Activated effector memory CD4-positive, alpha-beta T cell treated with Interleukin-2 at 50 U/mL for 16 hours (primary cell): ENCODE measurements at regions not wholly inside any gene's neighbourhood (a gene's known extent, or its start where the extent isn't known, plus 50 kb on each side); places are given as distances from the start of the nearest gene placed in this dataset.
"Not testable (repeated sequence)": the region's sequence is repeated elsewhere in the genome, so short reads cannot be mapped to it uniquely, and the experiment has no call there.

ENCODE experiments used
- DNase-seq: peaks from one replicate; pipeline ENCODE4 v3.0.0-alpha.2; 2020

DNA sequence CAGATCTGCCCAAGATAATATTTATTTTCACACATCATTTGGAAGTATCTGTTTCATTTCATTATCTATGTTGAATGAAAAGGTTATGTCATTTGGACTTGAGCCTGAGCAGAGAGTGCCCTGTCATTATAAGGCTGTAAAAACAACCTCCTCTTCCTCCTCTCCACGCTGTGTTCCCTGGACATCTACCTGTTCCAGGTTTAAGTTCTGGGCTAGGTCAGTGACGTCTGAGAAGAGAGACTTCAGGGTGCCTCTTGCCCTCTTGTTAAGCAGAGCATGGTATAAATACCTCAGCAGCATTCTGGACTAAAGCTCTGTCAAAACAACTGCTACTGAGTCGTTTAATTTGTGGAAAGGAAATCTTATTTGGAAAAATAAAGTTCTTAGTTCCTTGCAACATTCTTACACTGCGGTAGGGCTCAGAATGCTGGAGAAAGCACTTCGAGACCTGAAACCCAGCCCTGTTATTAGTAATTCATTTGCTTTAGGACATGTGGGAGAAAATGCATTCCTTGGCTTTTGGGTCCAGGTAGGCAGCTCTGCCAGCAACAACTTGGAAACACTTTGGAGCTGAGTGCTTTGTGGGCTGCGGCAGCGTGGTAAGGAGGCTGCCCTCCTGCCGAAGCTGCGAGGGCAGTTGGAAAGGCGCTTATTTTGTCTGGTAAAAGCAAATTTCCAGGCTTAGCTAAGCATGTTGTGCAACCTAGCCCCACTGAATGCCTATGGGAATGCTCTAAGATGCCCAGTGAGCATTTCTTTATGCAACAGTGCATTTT, 91.8 kb upstream of the NEDD4L start:
- DNase-seq = no peak

DNA sequence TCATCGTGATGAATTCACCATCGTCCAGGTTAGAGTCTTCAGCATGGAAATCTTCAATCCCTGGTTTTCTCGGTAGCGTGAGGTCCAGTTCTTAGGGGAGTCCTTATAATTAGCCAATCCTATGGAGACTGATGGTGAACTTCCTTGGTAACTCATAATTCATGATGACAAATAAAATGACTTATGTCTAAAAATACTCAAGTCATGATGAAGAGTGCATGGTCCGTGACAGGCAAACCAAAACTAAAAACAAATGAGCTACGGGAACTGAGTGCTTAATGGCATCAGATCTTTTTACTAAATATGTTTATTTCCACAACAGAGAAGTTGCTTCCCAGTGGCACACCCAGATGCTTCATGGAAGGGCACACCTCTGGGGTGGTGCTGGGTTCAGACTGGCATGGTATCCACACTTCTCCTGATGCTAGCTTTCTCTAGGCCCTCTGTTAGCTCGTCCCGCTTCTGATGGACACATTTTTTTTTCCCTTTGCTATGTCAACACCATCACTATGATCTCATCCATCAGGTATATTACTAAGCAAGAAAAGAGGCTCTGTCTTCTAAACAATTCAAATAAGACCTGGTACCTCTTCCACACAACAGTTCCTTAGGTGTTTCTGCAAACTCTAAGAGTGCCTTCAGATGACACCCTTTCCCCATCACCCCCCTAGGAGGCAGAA, 92.8 kb upstream of the NEDD4L start:
- no peak for DNase-seq

DNA sequence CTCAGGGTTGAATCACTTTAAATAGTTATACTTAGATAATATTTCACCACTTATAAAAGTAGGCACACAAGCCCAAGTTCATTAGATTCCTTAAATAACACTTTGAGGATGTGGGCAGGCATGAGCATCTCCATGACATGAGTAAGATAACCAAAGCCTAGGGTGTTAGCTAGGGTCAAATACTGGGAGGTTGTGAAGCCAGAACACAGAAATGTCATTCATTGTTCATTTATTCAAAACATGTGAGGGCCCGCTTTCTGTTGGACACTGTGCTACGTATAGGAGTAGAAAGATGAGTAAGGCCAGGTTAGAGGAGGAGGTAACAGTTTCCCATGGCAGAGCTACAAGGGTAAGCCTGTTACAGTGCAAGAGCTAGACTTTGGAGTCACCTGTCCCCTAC, 93.5 kb upstream of the NEDD4L start:
- no peak for DNase-seq

DNA sequence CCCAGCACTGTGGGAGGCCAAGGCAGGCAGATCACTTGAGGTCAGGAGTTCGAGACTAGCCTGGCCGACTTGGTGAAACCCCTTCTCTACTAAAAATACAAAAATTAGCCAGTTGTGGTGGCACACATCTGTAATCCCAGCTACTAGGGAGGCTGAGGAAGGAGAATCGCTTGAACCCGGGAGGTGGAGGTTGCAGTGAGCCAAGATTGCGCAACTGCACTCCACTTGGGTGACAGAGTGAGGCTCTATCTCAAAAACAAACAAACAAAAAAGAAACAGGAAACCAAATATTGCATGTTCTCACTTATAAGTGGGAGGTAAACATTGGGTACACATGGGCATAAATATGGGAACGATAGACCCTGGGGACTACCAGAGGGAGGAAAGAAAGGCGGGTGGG, 94.7 kb upstream of the NEDD4L start:
- not testable (repeated sequence) for DNase-seq

DNA sequence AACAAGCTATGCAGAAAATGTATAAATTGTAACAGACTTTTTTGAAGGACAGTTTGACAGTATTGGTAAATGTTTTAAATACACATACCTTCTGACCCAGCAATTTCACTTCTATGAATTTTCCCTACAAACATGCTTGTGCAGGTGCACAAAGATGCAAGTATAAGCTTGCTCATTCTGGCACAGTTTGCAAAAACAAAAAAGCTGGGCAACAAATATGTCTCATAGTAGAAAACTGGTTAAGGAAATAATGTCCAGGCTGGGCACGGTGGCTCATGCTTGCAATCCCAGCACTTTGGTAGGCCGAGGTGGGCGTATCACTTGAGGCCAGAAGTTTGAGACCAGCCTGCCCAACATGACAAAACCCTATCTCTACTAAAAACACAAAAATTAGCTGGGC, 96.9 kb upstream of the NEDD4L start:
- DNase-seq = no peak

DNA sequence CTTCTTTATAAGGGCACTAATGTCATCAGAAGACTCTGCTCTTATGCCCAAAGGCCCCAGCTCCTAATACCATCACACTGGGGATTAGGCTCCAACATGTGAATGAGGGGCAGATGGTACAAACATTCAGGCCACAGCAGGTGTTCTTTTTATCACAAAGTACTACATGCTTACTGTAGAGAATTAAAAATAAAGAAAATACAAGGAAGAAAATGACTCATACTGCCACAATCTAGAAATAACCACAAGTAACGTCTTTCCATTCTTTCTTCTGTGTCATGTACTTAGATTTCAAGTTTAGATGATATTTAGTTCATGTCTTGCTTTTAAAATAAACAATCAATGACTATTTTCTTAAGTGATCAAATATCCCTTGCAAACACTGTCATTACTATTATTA, 100.3 kb upstream of the NEDD4L start:
- no peak for DNase-seq

DNA sequence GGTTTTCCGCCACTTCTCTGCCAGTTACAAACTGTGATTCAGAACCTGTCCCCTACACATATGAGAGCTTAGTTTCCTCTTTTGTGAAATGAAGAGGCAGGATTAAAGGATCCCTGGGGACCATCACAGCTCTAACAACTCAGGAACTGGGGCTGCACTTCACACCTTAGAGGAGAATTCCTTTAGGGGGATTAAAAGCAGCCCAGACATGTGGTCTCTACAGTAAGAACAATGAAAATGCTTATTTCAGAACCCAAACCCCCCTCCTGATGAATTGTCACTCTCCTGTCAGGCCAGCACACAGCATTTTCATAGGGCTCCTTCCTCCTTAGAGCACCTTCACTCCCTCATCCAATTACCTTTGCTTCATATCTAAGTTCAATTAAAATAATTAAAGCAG, 101.5 kb upstream of the NEDD4L start:
- DNase-seq = no peak

DNA sequence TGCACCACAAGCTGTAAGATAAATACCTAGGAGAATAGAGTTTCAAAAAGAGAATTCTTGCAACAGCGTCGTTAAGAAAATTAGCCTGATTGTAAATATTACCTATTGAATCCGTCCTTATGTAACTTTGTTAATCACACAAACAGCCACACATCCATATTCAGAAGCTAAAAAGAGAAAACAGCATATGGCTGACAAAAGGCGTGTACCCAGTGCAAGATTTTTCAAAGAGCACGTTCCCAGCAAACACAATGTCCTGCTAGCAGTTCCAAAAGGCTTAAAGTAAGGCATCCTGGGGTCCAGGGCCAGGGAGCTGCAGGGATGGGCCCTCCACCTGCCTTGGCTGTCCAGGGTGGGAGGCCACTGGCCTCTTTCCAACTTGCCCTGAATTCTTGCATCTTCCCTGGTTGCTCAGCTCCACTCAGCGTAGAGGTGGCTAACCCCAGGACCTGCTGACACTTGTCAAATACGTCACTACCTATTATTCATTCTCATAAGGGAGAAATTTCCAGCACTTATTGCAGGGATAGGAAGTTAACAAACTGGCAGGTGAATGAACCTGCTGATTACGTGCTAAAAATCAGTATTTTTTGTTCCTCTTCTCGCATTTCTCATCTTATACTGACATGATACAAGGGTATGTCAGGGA, 102.1 kb upstream of the NEDD4L start:
- DNase-seq = no peak

DNA sequence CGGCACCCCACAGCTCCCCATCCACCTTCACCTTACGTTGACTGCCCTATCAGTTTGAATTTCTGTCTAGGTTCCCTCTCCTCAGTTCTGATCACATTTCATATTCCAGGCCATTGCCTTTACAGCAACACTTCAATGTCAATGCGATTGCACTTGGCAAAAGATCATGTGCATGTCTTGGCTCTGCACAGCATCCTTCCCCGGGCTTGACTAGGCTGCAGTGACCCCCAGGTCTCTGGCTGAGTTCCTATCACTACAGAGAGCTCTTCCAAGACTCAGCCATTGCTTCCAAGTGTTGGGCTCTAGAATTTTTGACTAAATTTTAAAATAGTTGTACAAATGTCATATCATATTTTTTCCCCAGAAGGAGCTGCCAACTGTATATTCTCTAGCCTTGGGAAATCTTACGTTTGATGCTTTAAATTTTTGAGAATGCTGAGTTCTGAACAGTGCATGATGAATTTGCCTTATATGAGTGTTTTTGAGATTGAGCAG, 103.8 kb upstream of the NEDD4L start:
- no peak for DNase-seq

DNA sequence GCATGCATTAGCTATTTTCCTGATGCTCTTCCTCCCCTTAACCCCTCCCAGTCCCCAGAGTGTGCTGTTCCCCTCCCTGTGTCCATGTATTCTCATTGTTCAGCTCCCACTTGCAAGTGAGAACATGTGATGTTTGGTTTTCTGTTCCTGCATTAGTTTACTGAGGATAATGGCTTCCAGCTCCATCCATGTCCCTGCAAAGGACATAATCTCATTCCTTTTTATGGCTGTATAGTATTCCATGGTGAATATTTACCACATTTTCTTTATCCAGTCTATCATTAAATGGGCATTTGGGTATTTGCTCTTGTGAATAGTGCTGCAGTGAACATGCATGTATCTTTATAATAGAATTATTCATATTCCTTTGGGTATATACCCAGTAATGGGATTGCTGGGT, 109.7 kb upstream of the NEDD4L start:
- DNase-seq = not testable (repeated sequence)

DNA sequence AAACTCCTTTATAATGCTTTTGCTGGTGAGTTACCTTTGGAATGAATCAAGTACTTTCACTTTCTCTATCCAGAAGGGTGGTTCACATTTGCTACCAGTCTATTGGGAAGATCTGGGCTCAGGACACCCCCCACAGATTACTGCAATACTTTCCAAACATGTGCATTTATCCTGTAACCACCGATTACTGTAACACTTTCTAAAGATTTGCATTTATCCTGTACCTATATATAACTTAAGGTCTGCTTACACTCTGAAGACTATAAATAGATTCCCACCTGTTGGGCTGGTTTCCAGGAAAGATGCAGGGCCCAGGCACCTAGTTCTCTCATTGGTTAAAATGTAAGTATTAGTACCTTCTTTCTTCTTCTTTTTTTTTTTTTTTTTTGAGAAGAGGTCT, 113.0 kb upstream of the NEDD4L start:
- DNase-seq = no peak

DNA sequence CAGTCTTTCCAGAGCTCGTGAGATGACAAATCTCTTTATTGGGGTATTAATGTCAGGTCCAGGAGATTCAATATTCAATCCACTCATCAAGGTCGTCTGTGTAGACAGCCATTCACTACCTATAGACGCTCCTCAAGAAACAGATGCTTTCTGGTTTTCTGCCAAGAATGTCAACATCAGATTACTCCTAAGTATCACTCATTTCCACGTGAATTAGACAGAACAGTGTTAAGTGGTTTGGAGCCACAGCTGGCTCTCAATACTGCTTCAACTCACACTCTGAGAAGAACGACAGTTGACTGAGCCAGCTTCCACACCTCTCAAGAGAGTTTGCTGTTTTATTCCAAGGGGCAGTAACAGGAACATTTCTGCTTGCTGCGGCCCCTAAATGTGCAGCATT, 113.5 kb upstream of the NEDD4L start:
- DNase-seq = no peak

DNA sequence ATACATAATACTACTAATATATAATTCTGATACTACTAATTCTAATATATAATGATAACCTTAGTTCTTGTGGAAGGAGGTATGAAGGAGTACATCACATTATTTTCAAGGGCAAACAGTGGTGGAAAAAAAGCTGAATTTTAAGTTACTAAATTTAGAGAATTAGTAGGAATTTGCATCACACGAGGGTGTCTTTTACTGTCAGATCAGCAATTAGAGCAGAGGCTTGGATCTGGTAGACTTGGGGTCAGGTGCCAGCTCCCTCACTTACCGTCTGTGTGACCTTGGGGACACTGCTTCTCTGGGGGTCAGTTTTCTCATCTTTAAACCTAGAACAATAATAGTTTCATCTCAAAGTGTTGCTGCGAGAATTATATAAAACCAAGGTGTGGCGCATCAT, 114.1 kb upstream of the NEDD4L start:
- DNase-seq = no peak

DNA sequence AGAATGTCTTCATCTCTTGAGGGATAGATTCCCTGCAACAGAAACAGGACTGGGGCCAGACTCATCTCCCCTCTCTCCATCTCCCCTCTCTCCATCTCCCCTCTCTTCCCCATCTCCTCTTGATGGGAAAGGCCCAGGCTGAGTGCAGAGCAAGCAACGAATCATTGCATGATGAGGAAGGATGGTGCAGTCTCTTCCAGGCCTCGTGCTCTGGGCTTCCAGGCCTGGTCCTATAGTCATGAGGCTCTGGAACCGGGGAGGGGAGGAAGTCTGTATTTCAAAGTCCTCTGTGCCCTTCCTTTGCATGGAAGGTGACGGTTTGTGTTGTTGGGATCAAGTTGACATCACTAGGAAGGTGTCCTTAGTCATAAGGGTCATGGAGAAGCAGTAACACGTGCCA, 115.6 kb upstream of the NEDD4L start:
- DNase-seq = no peak

DNA sequence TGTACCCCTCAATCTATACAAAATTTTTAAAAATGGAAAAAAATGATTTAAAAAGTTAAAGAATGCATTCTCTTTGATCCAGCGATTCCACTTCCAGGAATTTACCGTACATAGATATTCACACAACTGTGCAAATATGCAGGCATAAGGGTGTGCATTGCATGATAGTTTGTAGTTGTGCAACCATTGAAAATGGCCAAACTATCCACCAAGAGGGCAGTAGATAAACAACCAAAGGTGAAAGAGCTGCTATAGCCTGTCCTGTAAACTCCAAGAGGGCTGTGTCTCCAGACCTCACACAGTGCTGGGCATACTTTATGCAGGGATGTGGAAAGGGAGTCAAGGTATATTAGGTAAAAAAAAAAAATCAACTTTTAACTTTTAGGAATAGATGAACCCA, 116.5 kb upstream of the NEDD4L start:
- no peak for DNase-seq

DNA sequence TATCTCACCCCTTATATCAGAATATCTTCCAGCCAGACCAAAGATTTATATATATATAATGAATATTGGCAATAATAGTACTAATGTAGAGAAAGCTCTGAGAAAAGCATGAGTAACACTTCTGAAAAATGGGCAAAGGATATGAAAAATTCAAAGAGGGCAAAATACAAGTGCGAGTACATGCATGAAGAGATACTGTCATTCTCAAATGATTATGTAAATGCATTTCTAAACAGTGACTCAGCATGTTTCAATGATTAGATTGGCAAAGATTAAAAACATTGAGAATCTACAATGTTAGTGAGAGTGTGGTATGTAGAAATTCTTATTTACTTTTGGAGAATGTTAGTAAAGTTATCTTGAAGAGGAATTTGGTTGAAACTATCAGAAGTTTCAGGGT, 118.3 kb upstream of the NEDD4L start:
- DNase-seq = no peak

DNA sequence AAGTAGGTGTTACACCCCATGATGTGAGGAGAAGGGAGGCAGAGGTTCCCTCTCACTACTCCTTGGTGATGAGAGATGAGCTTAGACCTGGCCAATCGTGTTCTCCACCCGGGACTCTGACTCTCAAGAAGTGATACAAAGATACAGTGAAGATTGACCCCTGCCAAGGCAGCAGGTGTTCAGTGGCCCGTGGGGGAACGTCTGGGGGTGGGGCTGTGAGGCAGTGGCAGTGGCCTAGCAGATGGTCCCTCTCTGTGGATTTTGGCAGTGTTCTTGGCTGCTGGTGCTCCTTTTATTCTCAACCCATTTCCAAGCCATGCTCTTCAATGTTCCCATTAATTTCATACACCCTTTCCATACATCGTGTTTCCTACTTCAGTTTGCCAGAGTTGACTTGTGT, 120.4 kb upstream of the NEDD4L start:
- DNase-seq = no peak

DNA sequence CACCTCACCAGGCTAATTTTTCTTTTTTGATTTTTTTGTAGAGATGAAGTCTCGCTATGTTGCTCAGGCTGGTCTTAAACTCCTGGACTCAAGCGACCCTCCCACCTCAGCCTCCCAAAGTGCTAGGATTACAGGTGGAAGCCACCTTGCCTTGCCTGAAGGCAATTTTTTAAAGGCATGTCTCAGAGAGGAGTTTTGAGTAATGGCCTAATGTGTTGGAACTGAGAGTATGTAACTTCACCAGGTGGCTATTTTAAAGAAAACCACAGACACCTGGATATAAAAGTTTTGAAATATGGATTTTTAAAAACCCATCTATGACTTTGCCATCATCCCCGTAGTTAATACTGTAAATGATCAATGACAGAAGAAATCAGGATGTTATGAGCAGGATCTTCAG, 119.8 kb upstream of the ATP8B1 start:
- no peak for DNase-seq

DNA sequence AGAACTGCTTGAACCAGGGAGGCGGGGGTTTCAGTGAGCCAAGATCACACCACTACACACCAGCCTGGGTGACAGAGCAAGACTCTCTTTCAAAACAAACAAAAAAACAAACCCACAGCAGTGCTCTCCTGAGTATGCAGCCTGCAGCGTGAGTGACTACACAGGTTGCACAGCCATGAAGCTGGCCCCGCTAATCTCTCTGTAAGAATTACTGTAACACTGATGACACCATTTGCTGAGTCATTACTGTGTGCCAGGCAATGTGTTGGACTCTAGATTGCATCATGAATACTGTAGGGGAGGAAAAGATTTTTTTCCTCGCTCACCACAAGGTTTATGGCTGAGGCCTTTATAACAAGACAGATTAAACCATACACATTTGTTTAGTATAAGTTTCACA, 118.6 kb upstream of the ATP8B1 start:
- DNase-seq = no peak

DNA sequence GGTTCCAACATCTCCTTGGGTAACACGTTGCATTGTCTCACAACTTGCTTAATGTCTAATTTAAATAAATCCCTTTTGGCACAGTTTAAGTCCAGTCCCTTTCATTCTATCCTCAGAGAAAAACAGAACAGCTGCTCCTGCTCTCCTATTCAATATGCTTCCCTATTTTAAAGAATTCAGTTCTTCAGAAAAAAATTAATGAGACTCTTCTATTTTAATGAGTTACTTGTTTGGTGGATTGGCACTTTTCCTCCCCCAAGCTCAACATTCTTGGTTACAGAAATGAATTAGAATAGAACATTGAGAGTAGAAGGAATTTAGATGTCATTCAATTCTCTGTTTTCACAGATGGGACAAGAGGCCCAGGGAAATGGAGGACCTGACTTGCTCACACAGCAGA, 116.9 kb upstream of the ATP8B1 start:
- no peak for DNase-seq

DNA sequence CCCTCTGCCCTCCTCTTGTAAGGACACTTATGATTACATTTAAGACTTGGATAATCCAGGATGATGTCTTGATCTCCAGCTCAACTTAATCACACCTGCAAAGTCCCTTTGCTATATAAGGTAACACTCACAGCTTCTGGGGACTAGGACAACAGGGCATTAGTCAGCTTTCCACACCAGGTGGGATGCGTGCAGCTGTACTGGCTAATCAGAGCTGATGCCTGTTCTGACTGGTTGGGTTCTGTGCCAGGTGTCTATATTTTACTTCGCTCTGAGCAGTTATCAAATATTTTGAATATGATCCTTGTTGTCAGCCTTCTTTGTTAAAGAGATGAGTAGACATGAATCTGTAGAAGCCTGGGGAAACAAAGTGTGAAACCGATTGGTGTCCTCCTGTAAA, 115.5 kb upstream of the ATP8B1 start:
- no peak for DNase-seq

DNA sequence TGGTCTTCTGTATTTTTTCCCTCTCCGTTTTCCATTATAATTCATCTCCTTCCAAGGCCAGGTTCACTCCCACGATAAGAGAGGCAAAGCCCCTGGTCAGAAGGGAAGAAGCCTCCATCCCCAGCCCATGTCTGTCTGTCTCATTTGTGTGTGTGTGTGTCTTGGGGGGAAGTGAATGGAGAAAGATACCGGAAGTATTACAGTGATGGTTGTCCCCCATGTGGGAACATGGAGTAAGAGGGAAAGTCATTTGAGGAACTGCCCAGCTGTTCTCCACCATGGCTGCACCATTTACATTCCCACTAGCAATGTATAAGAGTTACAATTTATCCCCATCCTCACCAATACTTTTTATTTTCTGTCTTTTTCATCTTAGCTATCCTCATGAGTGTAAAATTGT, 113.6 kb upstream of the ATP8B1 start:
- DNase-seq = no peak

DNA sequence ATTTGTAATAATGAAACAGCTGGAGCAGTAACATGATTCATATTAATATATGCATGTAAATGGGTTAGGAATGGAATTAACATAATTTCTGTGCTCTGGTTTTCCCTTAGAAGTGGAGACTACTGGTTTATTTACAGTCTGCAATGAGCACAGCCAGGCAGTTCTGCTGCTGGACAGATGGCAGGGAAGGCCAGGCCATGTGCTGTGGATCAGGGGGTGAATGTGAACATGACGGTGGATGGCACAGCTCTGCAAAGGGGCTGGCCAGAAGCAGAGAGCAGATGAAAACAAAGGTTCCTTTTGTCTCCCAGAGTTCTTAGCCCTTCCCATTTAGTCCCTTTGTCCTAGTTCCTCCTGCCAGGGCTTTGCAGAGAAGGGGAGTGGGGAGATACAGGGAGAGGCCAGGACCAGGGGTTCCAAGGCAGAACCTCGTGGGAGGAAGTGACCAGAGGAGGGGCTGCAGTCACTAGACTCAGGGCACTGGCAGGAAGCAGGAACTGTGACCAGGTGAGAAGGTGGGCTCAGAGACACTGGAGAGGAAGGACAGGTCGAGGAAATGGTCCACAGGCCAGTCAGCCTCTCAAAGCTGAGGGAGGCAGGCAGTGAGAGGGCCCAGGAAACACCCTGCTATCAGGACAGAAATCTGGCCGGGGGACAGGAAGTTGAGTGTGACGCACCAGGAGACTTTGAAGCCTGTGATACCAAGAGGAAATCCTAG, 112.9 kb upstream of the ATP8B1 start:
- no peak for DNase-seq

DNA sequence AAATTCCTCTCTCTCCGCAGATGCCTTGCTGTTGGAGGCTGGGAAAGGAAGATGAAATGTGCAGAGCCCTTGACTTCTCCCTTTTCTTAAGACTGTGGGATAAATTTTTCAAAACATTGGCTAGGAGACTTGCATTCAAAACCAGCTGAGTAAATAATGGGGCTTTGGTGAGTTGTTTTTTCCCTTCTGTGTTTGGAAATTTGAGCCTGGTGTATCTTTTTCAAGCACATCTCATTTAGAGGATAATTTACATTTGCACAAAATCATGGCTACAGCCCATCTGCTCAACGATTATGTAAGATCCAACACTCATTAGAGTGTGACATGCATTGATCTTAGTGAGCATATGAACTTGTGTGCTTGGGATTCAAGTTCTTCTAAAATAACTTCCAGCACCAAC, 112.1 kb upstream of the ATP8B1 start:
- no peak for DNase-seq
